ENCODE measurements at regions not wholly inside any gene's neighbourhood (a gene's known extent, or its start where the extent isn't known, plus 50 kb on each side); places are given as distances from the start of the nearest gene placed in this dataset.

DNA sequence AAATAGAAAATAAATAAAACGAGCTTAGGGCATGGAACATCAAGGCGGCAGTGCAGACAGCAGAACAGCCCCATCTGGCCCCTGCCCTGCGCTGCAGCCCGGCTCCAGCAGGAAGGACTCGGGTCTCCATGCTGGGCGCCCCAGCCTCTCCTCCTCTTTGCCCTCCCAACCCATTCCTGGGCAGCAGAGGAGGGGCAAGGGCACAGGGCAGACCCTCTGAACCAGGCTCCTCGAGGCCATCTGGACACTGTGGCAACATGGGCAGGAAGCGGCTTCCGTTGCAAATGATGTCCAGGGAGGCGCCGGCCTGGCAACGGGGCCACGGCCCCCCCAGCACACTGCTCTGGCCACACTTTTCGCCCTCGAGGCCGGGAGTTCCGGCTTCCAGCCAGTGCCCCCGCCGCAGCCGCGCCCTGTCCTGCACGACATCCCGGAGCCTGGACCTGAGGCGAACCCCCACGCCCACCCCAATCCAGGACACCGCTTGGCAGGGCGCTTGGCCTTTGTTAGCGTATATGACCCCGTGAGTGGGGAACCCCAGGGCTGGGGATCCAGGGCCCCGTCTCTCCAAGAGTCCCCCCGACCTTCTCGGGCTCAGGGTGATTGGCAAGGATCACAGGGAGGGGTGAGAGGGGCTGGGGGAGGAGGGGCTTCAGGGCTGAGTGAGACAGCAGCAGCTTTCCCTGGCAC is 192.1 kb downstream of the IGLL1 start:
- Mint-ChIP-seq H3K36me3 (no peaks in the 10 kb centered on the region), H3K9me3 (no peaks in the 10 kb centered on the region), H3K4me3 (no peak overlapping the region), H3K27ac (no peak overlapping the region), H3K4me1 (peaks cover 8% of the 10 kb centered on the region), H3K27me3 (ENCODE audit: low read depth in 3 of 3) (peaks cover 0 to 6% (median 4%) of the 10 kb centered on the region in 3 donors)
- Histone ChIP-seq H2AFZ (ENCODE audit: insufficient read depth, low read depth, low read length, poor library complexity, severe bottlenecking) (no peak overlapping the region), H3K79me2 (ENCODE audit: insufficient read depth, low read length) (no peaks in the 10 kb centered on the region), H3K4me2 (replicated peaks; ENCODE audit: extremely low read depth, low read length, poor library complexity, severe bottlenecking) (no peak overlapping the region), H4K20me1 (ENCODE audit: insufficient read depth, low read length) (no peaks in the 10 kb centered on the region), H3K4me3 (replicated peaks in 1 of 3; ENCODE audit: low read depth in 2 of 3, low read length in 3 of 3) (no peak overlapping the region), H3K27ac (ENCODE audit: low read depth in 1 of 2, low read length in 2 of 2) (no peak overlapping the region), H3K36me3 (replicated peaks in 1 of 2; ENCODE audit: control insufficient read depth in 1 of 2, insufficient read depth in 2 of 2, low read length in 2 of 2) (no peaks in the 10 kb centered on the region), H3K27me3 (ENCODE audit: control insufficient read depth in 2 of 2, insufficient read depth in 2 of 2, low read length in 2 of 2) (no peaks in the 10 kb centered on the region), H3K9me3 (replicated peaks in 1 of 2; ENCODE audit: control insufficient read depth in 1 of 2, insufficient read depth in 1 of 2, low read length in 2 of 2) (no peaks in the 10 kb centered on the region), H3K4me1 (ENCODE audit: control insufficient read depth in 1 of 2, insufficient read depth in 2 of 2, low read length in 2 of 2) (peaks cover 7% of the 10 kb centered on the region in 2 donors), H3K9ac (ENCODE audit: insufficient read depth, low read length, poor library complexity, severe bottlenecking) (no peak overlapping the region)
- intact Hi-C loops (cut with micrococcal nuclease): loop anchor here (5.0 to 10.0 kb wide), 2 partner anchors 213 to 216 kb away; no protein-coding TSS in a partner anchor
- DNase-seq: no peak
- TF ChIP-seq, protein P1, sequence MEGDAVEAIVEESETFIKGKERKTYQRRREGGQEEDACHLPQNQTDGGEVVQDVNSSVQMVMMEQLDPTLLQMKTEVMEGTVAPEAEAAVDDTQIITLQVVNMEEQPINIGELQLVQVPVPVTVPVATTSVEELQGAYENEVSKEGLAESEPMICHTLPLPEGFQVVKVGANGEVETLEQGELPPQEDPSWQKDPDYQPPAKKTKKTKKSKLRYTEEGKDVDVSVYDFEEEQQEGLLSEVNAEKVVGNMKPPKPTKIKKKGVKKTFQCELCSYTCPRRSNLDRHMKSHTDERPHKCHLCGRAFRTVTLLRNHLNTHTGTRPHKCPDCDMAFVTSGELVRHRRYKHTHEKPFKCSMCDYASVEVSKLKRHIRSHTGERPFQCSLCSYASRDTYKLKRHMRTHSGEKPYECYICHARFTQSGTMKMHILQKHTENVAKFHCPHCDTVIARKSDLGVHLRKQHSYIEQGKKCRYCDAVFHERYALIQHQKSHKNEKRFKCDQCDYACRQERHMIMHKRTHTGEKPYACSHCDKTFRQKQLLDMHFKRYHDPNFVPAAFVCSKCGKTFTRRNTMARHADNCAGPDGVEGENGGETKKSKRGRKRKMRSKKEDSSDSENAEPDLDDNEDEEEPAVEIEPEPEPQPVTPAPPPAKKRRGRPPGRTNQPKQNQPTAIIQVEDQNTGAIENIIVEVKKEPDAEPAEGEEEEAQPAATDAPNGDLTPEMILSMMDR (IDR thresholded peaks at IDR 0.05): no peak
- WGBS (ENCODE audit: insufficient coverage): 80% methylated on average over 15 of the region's 32 CpGs

DNA sequence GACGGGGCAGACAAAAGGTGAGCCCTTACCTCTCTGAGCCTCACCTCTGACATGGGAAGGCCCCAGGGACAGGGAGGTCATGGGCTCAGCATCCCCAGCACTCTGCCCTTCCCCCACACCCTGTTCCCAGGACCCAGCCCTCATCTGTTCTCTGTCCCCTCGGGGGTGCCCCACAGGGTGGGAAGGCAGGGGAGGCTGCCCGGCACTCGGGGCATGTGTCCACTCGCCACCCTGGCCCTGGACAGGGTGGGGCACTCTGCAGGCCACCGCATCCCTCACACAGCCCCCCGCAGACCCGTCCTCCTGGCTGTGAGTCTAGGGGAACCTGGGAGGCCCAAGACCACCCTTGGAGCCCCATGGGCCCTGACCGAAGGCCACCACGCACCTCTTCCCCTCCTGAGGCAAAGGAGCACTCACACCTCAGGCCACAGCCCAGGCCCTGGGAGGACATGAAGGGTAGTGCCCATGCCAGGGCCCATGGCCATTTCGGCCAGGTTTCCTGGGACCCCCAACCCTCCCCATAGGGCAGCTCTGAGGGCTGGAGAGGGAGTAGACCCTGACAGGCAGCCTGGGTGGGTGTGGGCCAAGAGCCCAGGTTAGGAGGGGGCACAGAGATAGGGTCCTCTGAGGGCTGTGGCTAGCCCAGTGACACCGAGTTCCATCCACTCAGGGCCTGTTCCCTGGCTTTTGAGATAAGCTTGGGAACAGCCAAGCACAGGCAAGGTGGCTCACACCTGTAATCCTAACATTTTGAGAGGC is 193.1 kb downstream of the IGLL1 start:
- Histone ChIP-seq H3K4me1 (ENCODE audit: control insufficient read depth in 1 of 2, insufficient read depth in 2 of 2, low read length in 2 of 2) (peaks cover 7% of the 10 kb centered on the region in 2 donors), H3K36me3 (replicated peaks in 1 of 2; ENCODE audit: control insufficient read depth in 1 of 2, insufficient read depth in 2 of 2, low read length in 2 of 2) (no peaks in the 10 kb centered on the region), H3K79me2 (ENCODE audit: insufficient read depth, low read length) (no peaks in the 10 kb centered on the region), H3K27me3 (ENCODE audit: control insufficient read depth in 2 of 2, insufficient read depth in 2 of 2, low read length in 2 of 2) (no peaks in the 10 kb centered on the region), H3K27ac (ENCODE audit: low read depth in 1 of 2, low read length in 2 of 2) (no peak overlapping the region), H2AFZ (ENCODE audit: insufficient read depth, low read depth, low read length, poor library complexity, severe bottlenecking) (no peak overlapping the region), H3K9ac (ENCODE audit: insufficient read depth, low read length, poor library complexity, severe bottlenecking) (no peak overlapping the region), H3K4me3 (replicated peaks in 1 of 3; ENCODE audit: low read depth in 2 of 3, low read length in 3 of 3) (no peak overlapping the region), H3K9me3 (replicated peaks in 1 of 2; ENCODE audit: control insufficient read depth in 1 of 2, insufficient read depth in 1 of 2, low read length in 2 of 2) (no peaks in the 10 kb centered on the region), H3K4me2 (replicated peaks; ENCODE audit: extremely low read depth, low read length, poor library complexity, severe bottlenecking) (no peak overlapping the region), H4K20me1 (ENCODE audit: insufficient read depth, low read length) (no peaks in the 10 kb centered on the region)
- Mint-ChIP-seq H3K4me3 (no peak overlapping the region), H3K9me3 (no peaks in the 10 kb centered on the region), H3K4me1 (peaks cover 8% of the 10 kb centered on the region), H3K27me3 (ENCODE audit: low read depth in 3 of 3) (peaks cover 0 to 7% (median 4%) of the 10 kb centered on the region in 3 donors), H3K36me3 (no peaks in the 10 kb centered on the region), H3K27ac (no peak overlapping the region)
- TF ChIP-seq, protein P1 (IDR thresholded peaks at IDR 0.05): no peak
- 96% methylated on average over 10 of the region's 12 CpGs for WGBS (ENCODE audit: insufficient coverage)
- intact Hi-C loops (cut with micrococcal nuclease): loop anchor here (5.0 to 10.0 kb wide), 2 partner anchors 212 to 215 kb away; no protein-coding TSS in a partner anchor
- no peak for DNase-seq
